ENCODE measurements at regions not wholly inside any gene's neighbourhood (a gene's known extent, or its start where the extent isn't known, plus 50 kb on each side); places are given as distances from the start of the nearest gene placed in this dataset.
A peak's percentile ranks its signal among the peaks of the same experiment; 100 is the strongest.

DNA sequence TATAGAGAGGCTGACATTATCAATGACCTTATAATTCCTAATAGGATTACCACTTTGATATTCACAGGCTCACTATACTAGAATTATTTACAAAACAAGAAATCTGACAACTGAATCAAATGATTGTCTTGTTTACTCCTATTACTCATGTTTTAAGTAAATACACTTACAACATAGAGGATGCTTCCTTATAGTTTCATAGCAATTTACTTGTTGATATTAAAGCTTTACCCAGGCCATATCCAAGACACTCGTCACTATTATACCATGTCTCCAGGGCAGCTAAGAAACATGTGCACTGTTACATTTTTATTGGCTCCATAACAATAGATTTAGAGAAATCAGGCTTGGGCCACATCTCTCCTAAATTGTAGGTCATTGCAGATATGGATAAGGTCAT lies 276.9 kb downstream of the HGF start:
- Histone ChIP-seq H3K27me3 (no peaks in the 10 kb centered on the region), H3K36me3 (no peaks in the 10 kb centered on the region), H3K4me3 (no peak overlapping the region), H3K27ac (no peak overlapping the region), H3K4me1 (no peaks in the 10 kb centered on the region), H3K9me3 (no peaks in the 10 kb centered on the region)
- no peak for DNase-seq
- intact Hi-C loops (cut with DNase I) = no loop called here
- no peak for ATAC-seq
- TF ChIP-seq, protein P1, sequence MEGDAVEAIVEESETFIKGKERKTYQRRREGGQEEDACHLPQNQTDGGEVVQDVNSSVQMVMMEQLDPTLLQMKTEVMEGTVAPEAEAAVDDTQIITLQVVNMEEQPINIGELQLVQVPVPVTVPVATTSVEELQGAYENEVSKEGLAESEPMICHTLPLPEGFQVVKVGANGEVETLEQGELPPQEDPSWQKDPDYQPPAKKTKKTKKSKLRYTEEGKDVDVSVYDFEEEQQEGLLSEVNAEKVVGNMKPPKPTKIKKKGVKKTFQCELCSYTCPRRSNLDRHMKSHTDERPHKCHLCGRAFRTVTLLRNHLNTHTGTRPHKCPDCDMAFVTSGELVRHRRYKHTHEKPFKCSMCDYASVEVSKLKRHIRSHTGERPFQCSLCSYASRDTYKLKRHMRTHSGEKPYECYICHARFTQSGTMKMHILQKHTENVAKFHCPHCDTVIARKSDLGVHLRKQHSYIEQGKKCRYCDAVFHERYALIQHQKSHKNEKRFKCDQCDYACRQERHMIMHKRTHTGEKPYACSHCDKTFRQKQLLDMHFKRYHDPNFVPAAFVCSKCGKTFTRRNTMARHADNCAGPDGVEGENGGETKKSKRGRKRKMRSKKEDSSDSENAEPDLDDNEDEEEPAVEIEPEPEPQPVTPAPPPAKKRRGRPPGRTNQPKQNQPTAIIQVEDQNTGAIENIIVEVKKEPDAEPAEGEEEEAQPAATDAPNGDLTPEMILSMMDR (IDR thresholded peaks at IDR 0.05) = no peak

DNA sequence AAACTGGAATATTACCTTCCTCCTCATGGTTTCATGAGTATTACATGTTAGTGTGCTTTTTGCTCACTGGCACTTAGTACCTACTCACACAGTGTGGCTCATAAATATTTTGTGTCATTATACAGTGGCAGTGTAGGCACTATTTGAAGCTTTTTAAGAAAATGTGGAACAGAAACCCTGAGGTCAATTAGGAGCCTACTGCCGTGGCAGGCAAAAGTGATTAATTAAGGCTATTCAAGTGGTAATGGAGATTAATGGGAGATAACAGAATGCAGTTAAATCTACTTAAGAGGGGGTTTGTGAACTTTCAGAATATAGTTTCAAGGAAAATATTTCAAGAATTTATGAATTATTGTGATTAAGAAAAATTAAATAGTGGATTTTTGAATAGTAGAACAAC lies 277.6 kb downstream of the HGF start:
- Histone ChIP-seq H3K27ac (no peak overlapping the region), H3K4me3 (no peak overlapping the region), H3K36me3 (no peaks in the 10 kb centered on the region), H3K9me3 (no peaks in the 10 kb centered on the region), H3K4me1 (no peaks in the 10 kb centered on the region), H3K27me3 (no peaks in the 10 kb centered on the region)
- intact Hi-C loops (cut with DNase I) = no loop called here
- DNase-seq (no peak), ATAC-seq (no peak)
- TF ChIP-seq, protein P1 (IDR thresholded peaks at IDR 0.05) = no peak

DNA sequence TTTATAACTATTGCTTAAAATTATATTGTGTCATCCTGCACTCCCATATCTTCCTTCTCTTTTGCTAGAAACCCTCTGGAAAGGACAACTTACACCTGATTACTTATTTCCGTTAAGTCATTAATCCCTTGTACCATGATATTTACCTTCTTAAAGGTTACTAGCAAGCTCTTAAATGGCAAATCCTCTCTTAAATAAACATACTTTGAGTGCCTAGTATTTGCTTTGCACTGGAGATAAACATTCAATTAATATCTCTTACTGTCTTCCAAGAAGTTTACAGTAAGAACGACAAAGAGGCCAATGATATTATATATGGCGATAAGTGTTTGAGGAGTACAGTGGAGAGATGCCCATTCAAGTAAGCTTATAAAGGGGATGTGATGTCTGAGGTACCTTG lies 278.3 kb downstream of the HGF start:
- TF ChIP-seq, protein P1 (IDR thresholded peaks at IDR 0.05) = no peak
- no peak overlapping the region for H3K27ac ChIP-seq
- ATAC-seq (no peak), DNase-seq (no peak)
- intact Hi-C loops (cut with DNase I) = no loop called here
- no peaks in the 10 kb centered on the region for H3K36me3 ChIP-seq
- no peaks in the 10 kb centered on the region for H3K27me3 ChIP-seq
- H3K4me3 ChIP-seq = no peak overlapping the region
- no peaks in the 10 kb centered on the region for H3K9me3 ChIP-seq
- H3K4me1 ChIP-seq = no peaks in the 10 kb centered on the region

DNA sequence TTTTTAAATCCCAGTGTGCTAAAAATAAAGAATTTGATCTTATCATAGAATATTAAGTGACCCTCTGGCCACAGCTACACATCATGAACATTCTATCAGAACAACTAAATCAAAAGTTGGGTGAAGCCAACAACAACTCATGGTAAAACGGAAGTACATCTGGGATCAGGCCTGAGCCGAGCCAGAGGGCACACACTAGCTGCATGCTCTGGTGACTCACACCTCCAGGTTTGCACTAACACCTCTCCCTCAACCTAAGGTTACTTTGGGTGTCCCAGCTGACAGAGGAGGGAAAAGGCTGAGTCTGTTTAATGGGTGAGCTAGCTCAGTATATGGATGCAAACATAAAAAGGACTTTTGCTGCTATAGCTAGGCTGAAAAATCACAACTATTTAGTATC lies 281.6 kb downstream of the HGF start:
- no peaks in the 10 kb centered on the region for H3K4me1 ChIP-seq
- intact Hi-C loops (cut with DNase I) = no loop called here
- TF ChIP-seq, protein P1 (IDR thresholded peaks at IDR 0.05) = no peak
- no peaks in the 10 kb centered on the region for H3K9me3 ChIP-seq
- H3K36me3 ChIP-seq = no peaks in the 10 kb centered on the region
- no peak for ATAC-seq
- H3K4me3 ChIP-seq = no peak overlapping the region
- no peaks in the 10 kb centered on the region for H3K27me3 ChIP-seq
- peak overlapping the region in 1 of 2 donors; percentile 35 for H3K27ac ChIP-seq
- no peak for DNase-seq

DNA sequence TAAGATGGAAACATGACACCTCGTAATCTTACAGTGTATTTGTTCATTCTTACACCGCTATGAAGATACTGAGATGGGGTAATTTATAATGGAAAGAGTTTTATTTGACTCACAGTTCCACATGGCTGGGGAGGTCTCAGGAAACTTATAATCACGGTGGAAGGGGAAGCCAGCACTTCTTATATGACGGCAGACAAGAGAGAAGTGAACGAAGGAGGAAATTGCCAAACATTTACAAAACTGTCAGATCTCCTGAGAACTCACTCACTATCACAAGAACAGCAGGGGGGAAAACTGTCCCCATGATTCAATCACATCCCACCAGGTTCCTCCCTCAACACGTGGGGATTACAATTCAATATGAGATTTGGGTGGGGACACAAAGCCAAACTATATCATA lies 282.3 kb downstream of the HGF start:
- peak overlapping the region in 1 of 2 donors; percentile 35 for H3K27ac ChIP-seq
- H3K9me3 ChIP-seq = no peaks in the 10 kb centered on the region
- H3K27me3 ChIP-seq = no peaks in the 10 kb centered on the region
- no peaks in the 10 kb centered on the region for H3K4me1 ChIP-seq
- intact Hi-C loops (cut with DNase I) = no loop called here
- no peak for DNase-seq
- no peak overlapping the region for H3K4me3 ChIP-seq
- no peaks in the 10 kb centered on the region for H3K36me3 ChIP-seq
- ATAC-seq = no peak
- TF ChIP-seq, protein P1 (IDR thresholded peaks at IDR 0.05) = no peak

Data from left lung (tissue), 4 donors.